Activated CD4-positive, alpha-beta memory T cell treated with anti-CD3 and anti-CD28 coated beads for 36 hours (primary cell): ENCODE measurements at regions not wholly inside any gene's neighbourhood (a gene's known extent, or its start where the extent isn't known, plus 50 kb on each side); places are given as distances from the start of the nearest gene placed in this dataset.

Source experiments
- CTCF ChIA-PET: fragments of 350-600 bp; sonication (Branson Sonifier 250); formaldehyde crosslinking; loops from one replicate; lab custom pipeline; 2021; ENCODE audit warnings: antibody characterized with exemption, inconsistent platforms; lab: Charles Lee
- POLR2A ChIA-PET: fragments of 350-600 bp; sonication (Branson Sonifier 250); formaldehyde crosslinking; loops from one replicate; lab custom pipeline; 2021; ENCODE audit warnings: antibody characterized with exemption; lab: Charles Lee
- DNase-seq: peaks from one replicate; pipeline ENCODE4 v3.0.0-alpha.2; 2020
- H3K27ac Mint-ChIP-seq: one replicate; pipeline ENCODE4 v1.8.0; 2021; ENCODE audit warnings: mixed read lengths
- H3K27me3 Mint-ChIP-seq: one replicate; pipeline ENCODE4 v1.8.0; 2021; ENCODE audit warnings: mixed read lengths
- H3K36me3 Mint-ChIP-seq: one replicate; pipeline ENCODE4 v1.8.0; 2021; ENCODE audit warnings: mixed read lengths
- H3K4me1 Mint-ChIP-seq: one replicate; pipeline ENCODE4 v1.8.0; 2021; ENCODE audit warnings: low read depth, mixed read lengths
- H3K4me3 Mint-ChIP-seq: one replicate; pipeline ENCODE4 v1.8.0; 2021; ENCODE audit warnings: mild to moderate bottlenecking, mixed read lengths
- H3K9me3 Mint-ChIP-seq: one replicate; pipeline ENCODE4 v1.8.0; 2021; ENCODE audit warnings: mixed read lengths
- intact Hi-C: fragments of 100-400 bp; cut with micrococcal nuclease; formaldehyde crosslinking; loops from one replicate; pipeline ENCODE4 v1.15.1; 2023

GRCh38 chr3:150070271-150070670 lies 99.6 kb upstream of the PFN2 start:
- Mint-ChIP-seq H3K27me3 (peaks cover 18% of the 10 kb centered on the region), H3K4me3 (no peak overlapping the region), H3K36me3 (no peaks in the 10 kb centered on the region), H3K27ac (no peak overlapping the region), H3K9me3 (no peaks in the 10 kb centered on the region), H3K4me1 (no peaks in the 10 kb centered on the region)
- intact Hi-C loops, result no loop called here
- DNase-seq, result no peak
- ChIA-PET CTCF (no interaction called here), POLR2A (no interaction called here)

- no peak overlapping the region for H3K4me3 Mint-ChIP-seq
- ChIA-PET CTCF (no interaction called here), POLR2A (no interaction called here)
- no peaks in the 10 kb centered on the region for H3K9me3 Mint-ChIP-seq
- DNase-seq, result no peak
- H3K36me3 Mint-ChIP-seq, result no peaks in the 10 kb centered on the region
- peaks cover 18% of the 10 kb centered on the region for H3K27me3 Mint-ChIP-seq
- intact Hi-C loops, result no loop called here
- H3K4me1 Mint-ChIP-seq, result no peaks in the 10 kb centered on the region
- H3K27ac Mint-ChIP-seq, result no peak overlapping the region
Observed at GRCh38 chr3:150069633-150070032, 98.9 kb upstream of the PFN2 start.

- DNase-seq, result no peak
- intact Hi-C loops, result no loop called here
- Mint-ChIP-seq H3K4me1 (no peaks in the 10 kb centered on the region), H3K9me3 (no peaks in the 10 kb centered on the region), H3K36me3 (no peaks in the 10 kb centered on the region), H3K27me3 (peaks cover 17% of the 10 kb centered on the region), H3K4me3 (no peak overlapping the region), H3K27ac (no peak overlapping the region)
- POLR2A ChIA-PET, result no interaction called here
- CTCF ChIA-PET, result no interaction called here
Observed at GRCh38 chr3:150069154-150069527, 98.4 kb upstream of the PFN2 start.

- no peak overlapping the region for H3K27ac Mint-ChIP-seq
- H3K4me3 Mint-ChIP-seq, result no peak overlapping the region
- DNase-seq, result no peak
- ChIA-PET CTCF (no interaction called here), POLR2A (interaction anchor here (0.5 kb wide), 1 partner anchor 20 kb away, joined by 3 read pairs; no protein-coding TSS in a partner anchor)
- H3K27me3 Mint-ChIP-seq, result peaks cover 13% of the 10 kb centered on the region
- intact Hi-C loops, result no loop called here
- H3K9me3 Mint-ChIP-seq, result no peaks in the 10 kb centered on the region
- no peaks in the 10 kb centered on the region for H3K4me1 Mint-ChIP-seq
- no peaks in the 10 kb centered on the region for H3K36me3 Mint-ChIP-seq
Observed at GRCh38 chr3:150068440-150069153, 97.9 kb upstream of the PFN2 start.

GRCh38 chr3:150067561-150067960 lies 96.9 kb upstream of the PFN2 start:
- POLR2A ChIA-PET, result no interaction called here
- CTCF ChIA-PET, result no interaction called here
- H3K9me3 Mint-ChIP-seq, result no peaks in the 10 kb centered on the region
- intact Hi-C loops, result no loop called here
- H3K36me3 Mint-ChIP-seq, result no peaks in the 10 kb centered on the region
- DNase-seq, result no peak
- no peaks in the 10 kb centered on the region for H3K4me1 Mint-ChIP-seq
- peaks cover 11% of the 10 kb centered on the region for H3K27me3 Mint-ChIP-seq
- no peak overlapping the region for H3K4me3 Mint-ChIP-seq
- H3K27ac Mint-ChIP-seq, result no peak overlapping the region

- CTCF ChIA-PET, result no interaction called here
Observed at GRCh38 chr3:150064971-150065370, 94.3 kb upstream of the PFN2 start.

GRCh38 chr3:150063237-150063636 lies 92.5 kb upstream of the PFN2 start:
- POLR2A ChIA-PET, result no interaction called here
- H3K4me3 Mint-ChIP-seq, result no peak overlapping the region
- no peaks in the 10 kb centered on the region for H3K9me3 Mint-ChIP-seq
- intact Hi-C loops, result no loop called here
- no peak overlapping the region for H3K27ac Mint-ChIP-seq
- peaks cover 5% of the 10 kb centered on the region for H3K27me3 Mint-ChIP-seq
- no peak for DNase-seq
- no peaks in the 10 kb centered on the region for H3K36me3 Mint-ChIP-seq
- no peaks in the 10 kb centered on the region for H3K4me1 Mint-ChIP-seq
- CTCF ChIA-PET, result interaction anchor here (1.1 kb wide), 1 partner anchor 10 kb away, joined by 3 read pairs; no protein-coding TSS in a partner anchor

More at GRCh38 chr3:150064971-150065370, 94.3 kb upstream of the PFN2 start:
- Mint-ChIP-seq H3K4me1 (no peaks in the 10 kb centered on the region), H3K27ac (no peak overlapping the region), H3K27me3 (peaks cover 11% of the 10 kb centered on the region), H3K4me3 (no peak overlapping the region), H3K9me3 (no peaks in the 10 kb centered on the region), H3K36me3 (no peaks in the 10 kb centered on the region)
- POLR2A ChIA-PET, result no interaction called here
- intact Hi-C loops, result no loop called here
- no peak for DNase-seq

GRCh38 chr3:150062492-150062891 lies 91.8 kb upstream of the PFN2 start:
- Mint-ChIP-seq H3K27me3 (peaks cover 2% of the 10 kb centered on the region), H3K4me1 (no peaks in the 10 kb centered on the region)
- intact Hi-C loops, result no loop called here

GRCh38 chr3:150061288-150062024 lies 90.8 kb upstream of the PFN2 start:
- Mint-ChIP-seq H3K36me3 (no peaks in the 10 kb centered on the region), H3K9me3 (no peaks in the 10 kb centered on the region), H3K27me3 (peaks cover 3% of the 10 kb centered on the region), H3K27ac (no peak overlapping the region), H3K4me1 (no peaks in the 10 kb centered on the region), H3K4me3 (no peak overlapping the region)
- CTCF ChIA-PET, result no interaction called here
- intact Hi-C loops, result no loop called here
- DNase-seq, result no peak
- POLR2A ChIA-PET, result no interaction called here

More at GRCh38 chr3:150062492-150062891, 91.8 kb upstream of the PFN2 start:
- no peak for DNase-seq
- CTCF ChIA-PET, result no interaction called here
- H3K9me3 Mint-ChIP-seq, result no peaks in the 10 kb centered on the region
- POLR2A ChIA-PET, result no interaction called here
- H3K27ac Mint-ChIP-seq, result no peak overlapping the region
- no peak overlapping the region for H3K4me3 Mint-ChIP-seq
- no peaks in the 10 kb centered on the region for H3K36me3 Mint-ChIP-seq

GRCh38 chr3:150059729-150060128 lies 89.0 kb upstream of the PFN2 start:
- no peak overlapping the region for H3K27ac Mint-ChIP-seq
- intact Hi-C loops, result no loop called here
- no peak for DNase-seq
- no peaks in the 10 kb centered on the region for H3K4me1 Mint-ChIP-seq
- peaks cover 6% of the 10 kb centered on the region for H3K27me3 Mint-ChIP-seq
- ChIA-PET POLR2A (no interaction called here), CTCF (interaction anchor here (0.6 kb wide), 1 partner anchor 124 kb away, joined by 3 read pairs; no protein-coding TSS in a partner anchor)
- no peaks in the 10 kb centered on the region for H3K36me3 Mint-ChIP-seq
- no peaks in the 10 kb centered on the region for H3K9me3 Mint-ChIP-seq
- H3K4me3 Mint-ChIP-seq, result no peak overlapping the region

- DNase-seq, result no peak
- Mint-ChIP-seq H3K9me3 (no peaks in the 10 kb centered on the region), H3K27me3 (peaks cover 10% of the 10 kb centered on the region), H3K27ac (no peak overlapping the region), H3K36me3 (no peaks in the 10 kb centered on the region), H3K4me1 (no peaks in the 10 kb centered on the region), H3K4me3 (no peak overlapping the region)
- ChIA-PET POLR2A (no interaction called here), CTCF (no interaction called here)
- intact Hi-C loops, result no loop called here
Observed at GRCh38 chr3:150059241-150059640, 88.5 kb upstream of the PFN2 start.

GRCh38 chr3:150057227-150057626 lies 86.5 kb upstream of the PFN2 start:
- Mint-ChIP-seq H3K4me3 (no peak overlapping the region), H3K4me1 (no peaks in the 10 kb centered on the region), H3K27ac (no peak overlapping the region), H3K36me3 (no peaks in the 10 kb centered on the region), H3K27me3 (peaks cover 12% of the 10 kb centered on the region), H3K9me3 (no peaks in the 10 kb centered on the region)
- intact Hi-C loops, result no loop called here
- ChIA-PET POLR2A (no interaction called here), CTCF (no interaction called here)
- no peak for DNase-seq

- no peak overlapping the region for H3K4me3 Mint-ChIP-seq
- no peaks in the 10 kb centered on the region for H3K36me3 Mint-ChIP-seq
- DNase-seq, result no peak
- no peak overlapping the region for H3K27ac Mint-ChIP-seq
- H3K27me3 Mint-ChIP-seq, result peaks cover 12% of the 10 kb centered on the region
- no peaks in the 10 kb centered on the region for H3K9me3 Mint-ChIP-seq
- intact Hi-C loops, result no loop called here
- CTCF ChIA-PET, result no interaction called here
- H3K4me1 Mint-ChIP-seq, result no peaks in the 10 kb centered on the region
- POLR2A ChIA-PET, result no interaction called here
Observed at GRCh38 chr3:150055332-150055731, 84.6 kb upstream of the PFN2 start.
